SK-N-SH (cell line): ENCODE measurements at regions not wholly inside any gene's neighbourhood (a gene's known extent, or its start where the extent isn't known, plus 50 kb on each side); places are given as distances from the start of the nearest gene placed in this dataset.

Experiments
- CTCF ChIA-PET: fragments of 300-600, 350-600 bp; formaldehyde crosslinking; extraction: SDS; loops from one replicate; lab custom pipeline; 2021; lab: Yijun Ruan, JAX
- POLR2A ChIA-PET: fragments of 350-600 bp; sonication (Branson Sonifier 250); formaldehyde crosslinking; extraction: SDS; loops from one replicate; lab custom pipeline; 2020; ENCODE audit warnings: antibody characterized with exemption, inconsistent platforms; lab: Yijun Ruan, JAX
- DNase-seq: peaks from one replicate; pipeline ENCODE4 v3.0.0; 2012
- H2AFZ ChIP-seq: fragments of 200-600 bp; sonication (generic); 2 replicates; pipeline ENCODE4 v1.8.1; 2016; ENCODE audit warnings: antibody characterized with exemption, mild to moderate bottlenecking, low read depth
- H3F3A ChIP-seq: fragments of 200-600 bp; sonication (generic); replicated peaks from 2 replicates; pipeline ENCODE3; 2016; ENCODE audit warnings: antibody characterized with exemption, mild to moderate bottlenecking; ENCODE audit not compliant: insufficient read depth
- H3K27ac ChIP-seq, 2 experiments: fragments of 200-500 bp in 1 of 2; fragments of 200-600 bp in 1 of 2; sonication (Bioruptor generic) in 1 of 2; sonication (generic), shearing (Covaris generic) in 1 of 2; 2 replicates each; pipeline versions ENCODE4 v1.5.1 to v1.6.1; 2014 to 2016; ENCODE audit warnings: low read depth in 2 of 2, inconsistent platforms in 1 of 2, low read length in 1 of 2, mild to moderate bottlenecking in 1 of 2, mixed read lengths in 1 of 2
- H3K27me3 ChIP-seq: fragments of 200-600 bp; sonication (generic), shearing (Covaris generic); 2 replicates; pipeline ENCODE4 v1.6.1; 2016; ENCODE audit warnings: mixed run types; ENCODE audit not compliant: insufficient read depth
- H3K36me3 ChIP-seq, 2 experiments: fragments of 200-500 bp in 1 of 2; fragments of 200-600 bp in 1 of 2; sonication (Bioruptor generic) in 1 of 2; sonication (generic) in 1 of 2; replicated peaks in 1 of 2; 2 replicates each; pipeline versions ENCODE3 to v1.5.1; 2014 to 2016; ENCODE audit warnings: low read length in 1 of 2, mild to moderate bottlenecking in 1 of 2; ENCODE audit not compliant: insufficient read depth in 2 of 2, control insufficient read depth in 1 of 2
- H3K4me1 ChIP-seq, 2 experiments: fragments of 200-500 bp in 1 of 2; fragments of 200-600 bp in 1 of 2; sonication (Bioruptor generic) in 1 of 2; sonication (generic), shearing (Covaris generic) in 1 of 2; 2 replicates each; pipeline versions ENCODE4 v1.5.1 to v1.6.1; 2014 to 2016; ENCODE audit warnings: low read depth in 1 of 2, low read length in 1 of 2, mixed run types in 1 of 2; ENCODE audit not compliant: insufficient read depth in 2 of 2, control insufficient read depth in 1 of 2
- H3K4me2 ChIP-seq: fragments of 200-600 bp; sonication (generic), shearing (Covaris generic); 2 replicates; pipeline ENCODE4 v1.6.1; 2017; ENCODE audit warnings: mixed run types
- H3K4me3 ChIP-seq, 2 experiments: fragments of 200-500 bp in 1 of 2; fragments of 200-600 bp in 1 of 2; sonication (Bioruptor generic) in 1 of 2; sonication (generic), shearing (Covaris generic) in 1 of 2; 2 replicates each; pipeline versions ENCODE4 v1.5.1 to v1.8.1; 2014 to 2016; ENCODE audit warnings: low read depth in 2 of 2, inconsistent platforms in 1 of 2, low read length in 1 of 2, mild to moderate bottlenecking in 1 of 2, mixed read lengths in 1 of 2, moderate library complexity in 1 of 2
- H3K79me2 ChIP-seq: fragments of 200-600 bp; sonication (generic); 2 replicates; pipeline ENCODE4 v1.8.1; 2017; ENCODE audit warnings: mild to moderate bottlenecking; ENCODE audit not compliant: insufficient read depth
- H3K9ac ChIP-seq: fragments of 200-600 bp; sonication (generic); 2 replicates; pipeline ENCODE4 v1.6.1; 2017; ENCODE audit warnings: mixed run types
- H3K9me2 ChIP-seq: fragments of 200-600 bp; sonication (generic); 2 replicates; pipeline ENCODE4 v1.6.1; 2017; ENCODE audit warnings: mixed run types
- H3K9me3 ChIP-seq: fragments of 200-600 bp; sonication (generic); 2 replicates; pipeline ENCODE4 v1.6.1; 2017; ENCODE audit warnings: mixed run types, mild to moderate bottlenecking, moderate library complexity
- H4K20me1 ChIP-seq: fragments of 200-600 bp; sonication (generic); 2 replicates; pipeline ENCODE4 v1.6.1; 2017; ENCODE audit warnings: mild to moderate bottlenecking, mixed run types; ENCODE audit not compliant: insufficient read depth
- CHD2 ChIP-seq: fragments of 150-350 bp; IDR thresholded peaks from 2 replicates; pipeline ENCODE4 v1.6.1; 2018; ENCODE audit warnings: low read length; ENCODE audit not compliant: partially characterized antibody
- CTCF ChIP-seq: fragments of 200-600 bp; sonication (generic); IDR thresholded peaks from 2 replicates; pipeline ENCODE4 v1.6.1; 2017; ENCODE audit warnings: antibody characterized with exemption, mild to moderate bottlenecking, moderate library complexity
- ELF1 ChIP-seq: IDR thresholded peaks from 2 replicates; pipeline ENCODE4 v1.4.0; 2012
- EZH2phosphoT487 ChIP-seq: fragments of 200-600 bp; sonication (generic); IDR thresholded peaks from 2 replicates; pipeline ENCODE4 v1.6.1; 2017; ENCODE audit warnings: low read depth, mixed run types, mild to moderate bottlenecking, antibody characterized with exemption, moderate library complexity, borderline replicate concordance
- IRF3 ChIP-seq: fragments of 150-350 bp; IDR thresholded peaks from 2 replicates; pipeline ENCODE4 v1.6.1; 2016; ENCODE audit warnings: mild to moderate bottlenecking, low read depth, low read length
- JUND ChIP-seq: IDR thresholded peaks from 2 replicates; pipeline ENCODE4 v1.4.0; 2012
- MAX ChIP-seq: IDR thresholded peaks from 2 replicates; pipeline ENCODE4 v1.4.0; 2012; ENCODE audit warnings: low read depth
- MEF2A ChIP-seq: IDR thresholded peaks from 2 replicates; pipeline ENCODE4 v1.4.0; 2012; ENCODE audit warnings: low read depth, borderline replicate concordance
- NRF1 ChIP-seq: IDR thresholded peaks from 2 replicates; pipeline ENCODE4 v1.6.1; 2012; ENCODE audit warnings: low read depth, mild to moderate bottlenecking, low read length
- PBX3 ChIP-seq: IDR thresholded peaks from 2 replicates; pipeline ENCODE4; 2012
- POLR2AphosphoS5 ChIP-seq: IDR thresholded peaks from 2 replicates; pipeline ENCODE4 v1.6.1; 2012; ENCODE audit warnings: low read depth, low read length
- RFX5 ChIP-seq: IDR thresholded peaks from 2 replicates; pipeline ENCODE4 v1.6.1; 2012; ENCODE audit warnings: mild to moderate bottlenecking, improper control_type of control experiment, low read length
- RXRA ChIP-seq: IDR thresholded peaks from 2 replicates; pipeline ENCODE4 v1.4.0; 2012; ENCODE audit warnings: low read depth, mild to moderate bottlenecking, borderline replicate concordance
- SMC3 ChIP-seq: IDR thresholded peaks from 2 replicates; pipeline ENCODE4 v1.6.1; 2012; ENCODE audit warnings: low read depth, low read length, improper control_type of control experiment
- TAF1 ChIP-seq: IDR thresholded peaks from 2 replicates; pipeline ENCODE4 v1.6.1; 2012; ENCODE audit warnings: low read depth, mild to moderate bottlenecking, low read length, moderate library complexity, borderline replicate concordance
- TCF12 ChIP-seq: IDR thresholded peaks from 2 replicates; pipeline ENCODE4 v1.4.0; 2012
- TEAD4 ChIP-seq: IDR thresholded peaks from 2 replicates; pipeline ENCODE4 v1.4.0; 2012; ENCODE audit warnings: mild to moderate bottlenecking, borderline replicate concordance; ENCODE audit not compliant: insufficient read depth
- YY1 ChIP-seq: IDR thresholded peaks from 2 replicates; pipeline ENCODE4 v1.4.0; 2012; ENCODE audit warnings: low read depth, mild to moderate bottlenecking
- WGBS: methylation state at CpG from one replicate; pipeline ENCODE4 v1.1.6; 2017; ENCODE audit warnings: low lambda C conversion rate; 5-methylcytosine and 5-hydroxymethylcytosine counted together

- Histone ChIP-seq H2AFZ (no peak overlapping the region), H3K9me3 (no peaks in the 10 kb centered on the region), H3K36me3 (no peaks in the 10 kb centered on the region), H3K27ac (no peak overlapping the region), H3K4me1 (no peaks in the 10 kb centered on the region), H3K9ac (no peak overlapping the region), H3K4me2 (no peak overlapping the region), H3K27me3 (no peaks in the 10 kb centered on the region), H3F3A (peaks cover 3% of the 10 kb centered on the region), H4K20me1 (no peaks in the 10 kb centered on the region), H3K79me2 (no peaks in the 10 kb centered on the region), H3K4me3 (no peak overlapping the region), H3K9me2 (no peaks in the 10 kb centered on the region)
- POLR2A ChIA-PET, result no interaction called here
- 0% methylated on average over 3 of the region's 3 CpGs for WGBS
- TF ChIP-seq TAF1, result no peak
- no peak for TF ChIP-seq SMC3
- TF ChIP-seq MEF2A, result no peak
- no peak for TF ChIP-seq POLR2AphosphoS5
- no peak for TF ChIP-seq TEAD4
- TF ChIP-seq CHD2, result no peak
- no peak for TF ChIP-seq TCF12
- no peak for TF ChIP-seq RFX5
- TF ChIP-seq IRF3, result no peak
- no peak for TF ChIP-seq PBX3
- TF ChIP-seq ELF1, result no peak
- TF ChIP-seq YY1, result no peak
- no peak for TF ChIP-seq EZH2phosphoT487
- no peak for TF ChIP-seq JUND
- TF ChIP-seq MAX, result no peak
- TF ChIP-seq RXRA, result no peak
- TF ChIP-seq NRF1, result no peak
- no peak for TF ChIP-seq CTCF
- CTCF ChIA-PET, result interaction anchor here (0.9 to 1.5 kb wide), 2 partner anchors 656 to 1072 kb away, joined by 3 read pairs; partner anchors contain the start of gene ALG10
- no peak for DNase-seq
Observed at GRCh38 chr12:32949815-32950214, 53.2 kb upstream of the PKP2 start.
